ENCODE measurements at regions not wholly inside any gene's neighbourhood (a gene's known extent, or its start where the extent isn't known, plus 50 kb on each side); places are given as distances from the start of the nearest gene placed in this dataset.

DNA sequence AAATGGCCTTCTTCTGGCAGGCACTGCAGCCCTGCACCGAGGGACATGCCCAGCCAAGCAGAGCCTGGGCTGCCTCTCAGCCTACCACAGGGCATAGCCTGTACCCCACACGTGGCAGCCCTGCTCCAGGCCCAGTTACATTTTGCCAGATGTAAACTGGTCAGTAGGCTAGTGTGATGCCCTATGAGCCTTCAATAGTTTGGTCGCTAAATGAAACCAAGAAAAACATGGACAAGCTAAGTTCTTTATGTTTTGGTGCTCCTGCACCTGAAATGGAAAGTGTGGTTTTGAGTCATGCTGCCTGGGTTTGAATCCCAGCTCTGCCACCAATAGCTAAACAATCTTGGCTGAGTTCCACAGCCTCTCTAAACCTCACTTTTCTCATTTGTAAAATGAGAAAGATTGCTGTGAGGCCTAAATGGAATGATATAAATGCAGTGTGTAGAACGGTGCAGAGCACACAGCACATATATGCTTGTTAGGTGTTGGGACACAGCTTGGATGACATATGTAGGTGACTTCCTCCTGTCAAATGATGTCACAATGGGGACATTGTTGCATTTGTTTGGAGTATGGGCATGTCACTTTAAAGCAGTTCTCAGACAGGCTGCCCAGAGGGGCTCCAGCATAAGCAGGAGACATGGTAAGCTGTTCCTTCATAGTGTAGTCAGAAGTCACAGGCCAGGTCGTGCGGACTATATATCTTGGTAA, 57.4 kb downstream of the ZBTB38 start:
- Histone ChIP-seq H3K36me3 (ENCODE audit: control insufficient read depth, insufficient read depth, low read length) (no peaks in the 10 kb centered on the region), H3K27ac (peak overlapping the region; percentile 86), H3K79me2 (peaks cover 49% of the 10 kb centered on the region), H3K4me3 (ENCODE audit: low read depth, low read length) (no peak overlapping the region), H2AFZ (no peak overlapping the region), H3K27me3 (ENCODE audit: control insufficient read depth, insufficient read depth, low read length) (no peaks in the 10 kb centered on the region), H3K4me1 (peaks cover 37% of the 10 kb centered on the region), H3K4me2 (ENCODE audit: low read length) (no peak overlapping the region), H3K9me3 (ENCODE audit: control insufficient read depth, low read length) (no peaks in the 10 kb centered on the region), H3K9ac (no peak overlapping the region)
- TF ChIP-seq CTCF (IDR thresholded peaks at IDR 0.05), result no peak

DNA sequence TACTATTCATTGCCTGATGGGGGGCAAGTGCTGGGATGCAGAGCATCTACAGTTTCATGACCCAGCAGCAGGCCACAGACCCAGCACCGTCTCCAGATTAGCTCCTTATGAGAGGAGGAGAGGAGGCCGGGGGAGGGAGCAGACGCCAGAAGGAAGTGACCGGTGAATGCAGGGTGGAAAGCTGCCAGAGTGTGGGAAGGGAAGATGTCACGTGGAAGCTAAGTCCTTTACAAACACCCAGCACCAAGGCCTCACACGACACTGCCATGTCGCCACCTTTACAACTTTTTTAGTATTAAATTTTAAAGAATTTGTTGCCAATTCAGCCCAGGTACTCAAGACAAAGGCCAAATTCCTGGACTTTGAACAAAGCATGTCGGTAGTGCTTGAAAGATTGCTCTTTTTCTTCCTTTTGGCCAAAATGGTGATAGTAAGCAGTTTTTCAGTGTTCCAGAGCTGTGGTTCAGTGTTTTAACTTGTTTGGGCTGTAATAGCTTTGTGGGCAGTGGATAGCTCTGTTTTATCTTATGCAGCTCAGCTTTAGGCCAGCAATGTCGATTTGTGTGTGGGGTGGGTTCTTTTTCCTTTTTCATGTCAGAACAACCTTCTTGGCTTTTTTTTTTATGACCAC, 58.2 kb downstream of the ZBTB38 start:
- TF ChIP-seq CTCF (IDR thresholded peaks at IDR 0.05), result no peak
- Histone ChIP-seq H3K9ac (no peak overlapping the region), H3K36me3 (ENCODE audit: control insufficient read depth, insufficient read depth, low read length) (no peaks in the 10 kb centered on the region), H3K27me3 (ENCODE audit: control insufficient read depth, insufficient read depth, low read length) (no peaks in the 10 kb centered on the region), H3K27ac (peak overlapping the region; percentile 86), H3K4me2 (ENCODE audit: low read length) (peak overlapping the region; percentile 39), H3K9me3 (ENCODE audit: control insufficient read depth, low read length) (no peaks in the 10 kb centered on the region), H3K4me3 (ENCODE audit: low read depth, low read length) (peak overlapping the region; percentile 29), H2AFZ (peak overlapping the region; percentile 61), H3K79me2 (peaks cover 43% of the 10 kb centered on the region), H3K4me1 (peaks cover 43% of the 10 kb centered on the region)

DNA sequence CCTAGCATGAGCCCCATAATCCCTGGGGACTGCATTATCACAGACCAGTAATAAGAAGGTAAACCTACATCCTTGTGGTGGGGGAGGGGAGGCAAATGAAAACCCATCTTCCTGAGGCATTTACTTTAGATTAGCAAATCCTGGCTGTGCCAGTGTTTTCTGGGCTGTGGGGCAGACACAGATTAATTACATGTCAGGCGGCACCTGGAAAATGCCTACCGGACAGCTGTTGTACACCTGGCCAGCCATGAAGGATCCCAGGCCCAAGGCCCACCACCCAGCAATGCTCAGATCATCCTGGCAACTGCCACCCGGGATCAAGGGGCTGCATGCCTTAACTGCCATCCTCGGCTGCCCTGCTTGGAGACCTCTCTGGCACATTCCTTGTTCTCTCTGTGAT, 59.1 kb upstream of the RASA2 start:
- peaks cover 35% of the 10 kb centered on the region for H3K79me2 ChIP-seq
- H3K4me3 ChIP-seq (ENCODE audit: low read depth, low read length), result no peak overlapping the region
- H3K4me1 ChIP-seq, result peaks cover 55% of the 10 kb centered on the region
- no peaks in the 10 kb centered on the region for H3K9me3 ChIP-seq (ENCODE audit: control insufficient read depth, low read length)
- H3K9ac ChIP-seq, result no peak overlapping the region
- TF ChIP-seq CTCF (IDR thresholded peaks at IDR 0.05), result no peak
- no peak overlapping the region for H3K4me2 ChIP-seq (ENCODE audit: low read length)
- H3K27ac ChIP-seq, result peak overlapping the region; percentile 86
- H3K36me3 ChIP-seq (ENCODE audit: control insufficient read depth, insufficient read depth, low read length), result no peaks in the 10 kb centered on the region
- no peaks in the 10 kb centered on the region for H3K27me3 ChIP-seq (ENCODE audit: control insufficient read depth, insufficient read depth, low read length)
- H2AFZ ChIP-seq, result no peak overlapping the region

DNA sequence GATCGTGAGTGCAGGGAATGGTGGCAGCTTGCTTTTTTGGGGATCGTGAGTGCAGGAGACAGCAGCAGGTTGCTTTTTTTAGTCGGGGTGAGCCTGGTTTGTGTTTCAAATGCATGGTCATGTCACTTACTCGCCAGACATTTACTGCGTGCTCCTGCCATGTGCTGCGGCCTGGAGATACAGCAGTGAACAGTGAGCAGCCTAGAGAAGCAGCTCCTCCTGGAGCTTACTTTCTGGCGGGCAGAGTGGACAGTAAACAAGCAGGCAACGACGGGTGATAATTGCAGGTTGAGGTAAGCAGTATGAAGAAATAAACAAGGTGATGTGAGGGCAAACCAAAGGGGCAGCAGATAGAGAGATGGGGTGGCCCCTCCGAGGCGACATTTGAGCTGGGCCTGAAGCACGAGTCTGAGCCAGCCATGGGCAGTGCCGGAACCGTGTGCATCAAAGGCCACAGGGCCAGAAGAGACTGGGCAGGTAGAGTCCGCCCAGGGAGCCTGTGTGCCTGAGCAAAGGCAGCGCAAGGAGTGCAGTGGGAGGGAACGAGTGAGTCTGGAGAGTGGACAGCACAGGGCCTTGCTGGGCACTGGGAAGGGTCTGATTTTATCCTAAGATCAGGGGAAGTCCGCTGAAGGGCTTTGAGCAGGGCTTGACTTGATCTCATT, 57.3 kb upstream of the RASA2 start:
- Histone ChIP-seq H3K79me2 (peaks cover 38% of the 10 kb centered on the region), H2AFZ (no peak overlapping the region), H3K4me2 (ENCODE audit: low read length) (no peak overlapping the region), H3K9ac (no peak overlapping the region), H3K27ac (peak overlapping the region; percentile 21), H3K36me3 (ENCODE audit: control insufficient read depth, insufficient read depth, low read length) (no peaks in the 10 kb centered on the region), H3K4me3 (ENCODE audit: low read depth, low read length) (no peak overlapping the region), H3K27me3 (ENCODE audit: control insufficient read depth, insufficient read depth, low read length) (no peaks in the 10 kb centered on the region), H3K9me3 (ENCODE audit: control insufficient read depth, low read length) (no peaks in the 10 kb centered on the region), H3K4me1 (peaks cover 65% of the 10 kb centered on the region)
- no peak for TF ChIP-seq CTCF (IDR thresholded peaks at IDR 0.05)

Measured in parathyroid adenoma (tissue), 2 donors.